ENCODE measurements at regions not wholly inside any gene's neighbourhood (a gene's known extent, or its start where the extent isn't known, plus 50 kb on each side); places are given as distances from the start of the nearest gene placed in this dataset.

- intact Hi-C loops (cut with DNase I) = no loop called here
- no peak for DNase-seq (ENCODE audit: low spot score)
These were observed 236.5 kb downstream of the HACE1 start for GRCh38 chr6:104623052-104623690.

- intact Hi-C loops (cut with DNase I) = no loop called here
- no peak for DNase-seq (ENCODE audit: low spot score)
These were observed 238.3 kb downstream of the HACE1 start for GRCh38 chr6:104621396-104621795.

- intact Hi-C loops (cut with DNase I) = no loop called here
- no peak for DNase-seq (ENCODE audit: low spot score)
These were observed 242.1 kb downstream of the HACE1 start for GRCh38 chr6:104617591-104617990.

GRCh38 chr6:104614394-104614793 lies 245.3 kb downstream of the HACE1 start:
- no peak for DNase-seq (ENCODE audit: low spot score)
- intact Hi-C loops (cut with DNase I) = no loop called here

- no peak for DNase-seq (ENCODE audit: low spot score)
- intact Hi-C loops (cut with DNase I) = no loop called here
These were observed 246.2 kb downstream of the HACE1 start for GRCh38 chr6:104613416-104614001.

GRCh38 chr6:104612541-104612940 lies 247.2 kb downstream of the HACE1 start:
- intact Hi-C loops (cut with DNase I) = no loop called here

GRCh38 chr6:104608101-104608500 lies 251.6 kb downstream of the HACE1 start:
- no peak for DNase-seq (ENCODE audit: low spot score)
- intact Hi-C loops (cut with DNase I) = no loop called here

More at GRCh38 chr6:104612541-104612940, 247.2 kb downstream of the HACE1 start:
- DNase-seq (ENCODE audit: low spot score) = no peak

GRCh38 chr6:104607501-104607900 lies 252.2 kb downstream of the HACE1 start:
- DNase-seq (ENCODE audit: low spot score) = no peak
- intact Hi-C loops (cut with DNase I) = no loop called here

- intact Hi-C loops (cut with DNase I) = no loop called here
- DNase-seq (ENCODE audit: low spot score) = no peak
These were observed 253.4 kb downstream of the HACE1 start for GRCh38 chr6:104606361-104606760.

- intact Hi-C loops (cut with DNase I) = no loop called here
- DNase-seq (ENCODE audit: low spot score) = no peak
These were observed 255.0 kb downstream of the HACE1 start for GRCh38 chr6:104604685-104605084.

GRCh38 chr6:104603108-104603745 lies 256.5 kb downstream of the HACE1 start:
- intact Hi-C loops (cut with DNase I) = no loop called here

GRCh38 chr6:104601721-104602120 lies 258.0 kb downstream of the HACE1 start:
- intact Hi-C loops (cut with DNase I) = no loop called here
- no peak for DNase-seq (ENCODE audit: low spot score)

More at GRCh38 chr6:104603108-104603745, 256.5 kb downstream of the HACE1 start:
- no peak for DNase-seq (ENCODE audit: low spot score)

- intact Hi-C loops (cut with DNase I) = no loop called here
These were observed 258.5 kb downstream of the HACE1 start for GRCh38 chr6:104601131-104601651.

GRCh38 chr6:104600639-104600931 lies 259.1 kb downstream of the HACE1 start:
- intact Hi-C loops (cut with DNase I) = no loop called here

More at GRCh38 chr6:104601131-104601651, 258.5 kb downstream of the HACE1 start:
- no peak for DNase-seq (ENCODE audit: low spot score)

GRCh38 chr6:104599821-104600638 lies 259.7 kb downstream of the HACE1 start:
- no peak for DNase-seq (ENCODE audit: low spot score)
- intact Hi-C loops (cut with DNase I) = no loop called here

More at GRCh38 chr6:104600639-104600931, 259.1 kb downstream of the HACE1 start:
- DNase-seq (ENCODE audit: low spot score) = no peak

GRCh38 chr6:104597541-104598050 lies 262.1 kb downstream of the HACE1 start:
- intact Hi-C loops (cut with DNase I) = no loop called here

GRCh38 chr6:104596091-104596490 lies 263.6 kb downstream of the HACE1 start:
- no peak for DNase-seq (ENCODE audit: low spot score)
- intact Hi-C loops (cut with DNase I) = no loop called here

More at GRCh38 chr6:104597541-104598050, 262.1 kb downstream of the HACE1 start:
- no peak for DNase-seq (ENCODE audit: low spot score)

GRCh38 chr6:104595311-104595820 lies 264.4 kb downstream of the HACE1 start:
- intact Hi-C loops (cut with DNase I) = no loop called here
- DNase-seq (ENCODE audit: low spot score) = no peak

- intact Hi-C loops (cut with DNase I) = no loop called here
- DNase-seq (ENCODE audit: low spot score) = no peak
These were observed 268.0 kb downstream of the HACE1 start for GRCh38 chr6:104591573-104592334.
